GM12892 (cell line): ENCODE measurements at regions not wholly inside any gene's neighbourhood (a gene's known extent, or its start where the extent isn't known, plus 50 kb on each side); places are given as distances from the start of the nearest gene placed in this dataset.

ENCODE experiments used
- POLR2AphosphoS5 ChIP-seq: IDR thresholded peaks from 2 replicates; pipeline ENCODE4 v1.6.1; 2011; ENCODE audit warnings: low read depth, low read length, control low read depth
- TAF1 ChIP-seq: IDR thresholded peaks from 2 replicates; pipeline ENCODE4 v1.6.1; 2011; ENCODE audit warnings: low read depth, mild to moderate bottlenecking, control low read depth, low read length, borderline replicate concordance

- TF ChIP-seq POLR2AphosphoS5 (no peak), TAF1 (no peak)
These were observed 251.2 kb upstream of the DPYD start for GRCh38 chr1:98172022-98172421.
